ENCODE measurements at regions not wholly inside any gene's neighbourhood (a gene's known extent, or its start where the extent isn't known, plus 50 kb on each side); places are given as distances from the start of the nearest gene placed in this dataset.

DNA sequence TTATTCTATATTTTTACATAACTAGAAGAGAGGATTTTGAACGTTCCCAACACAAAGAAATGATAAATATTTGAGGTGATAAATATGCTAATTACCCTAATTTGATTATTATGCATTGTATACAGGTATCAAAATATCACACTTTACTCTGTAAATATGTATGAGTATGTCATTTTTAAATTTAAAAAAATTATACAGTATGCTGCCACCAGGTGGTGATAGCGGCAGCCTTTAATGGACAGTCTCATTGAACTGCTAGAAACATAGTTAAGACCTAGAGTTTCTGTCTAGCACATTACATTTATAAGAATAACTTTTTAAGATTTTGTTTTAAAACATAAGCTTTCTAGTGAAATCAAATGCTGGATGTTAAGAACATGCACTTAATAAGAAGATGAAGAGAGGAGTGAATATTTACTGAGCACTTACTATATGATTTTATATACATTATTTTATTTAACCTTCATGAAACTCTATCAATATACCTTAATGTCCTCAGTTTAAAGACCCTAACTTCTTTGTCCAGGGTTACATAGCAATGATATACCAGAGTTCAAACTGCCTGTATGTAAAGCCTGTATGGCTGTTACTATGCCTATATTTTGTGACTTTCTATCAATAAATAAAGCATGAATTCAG lies 207.1 kb downstream of the NUF2 start:
- no TSS peak for BruUV-seq (replicated peaks)
- DNase-seq (ENCODE audit: low read depth, low spot score) (peak; percentile 10), ATAC-seq (no peak; the same call in 1 of the 2 replicates)
- in situ Hi-C loops (cut with HindIII; ENCODE audit: low pct_unique_long_range_greater_than_20kb, low sequenced_read_pairs) (no loop called here), intact Hi-C loops (cut with micrococcal nuclease; ENCODE audit: unreplicated experiment) (loop anchor here (5.0 kb wide), 3 partner anchors 117 to 1258 kb away; no protein-coding TSS in a partner anchor)
- Histone ChIP-seq H3K27ac (ENCODE audit: low read length) (no peak overlapping the region), H3K27me3 (ENCODE audit: control insufficient read depth, insufficient read depth, low read length) (no peaks in the 10 kb centered on the region), H3K4me3 (ENCODE audit: low read depth in 2 of 2, low read length in 2 of 2) (no peak overlapping the region), H3K9me3 (ENCODE audit: control insufficient read depth, insufficient read depth, low read depth, low read length) (no peaks in the 10 kb centered on the region), H3K4me1 (ENCODE audit: control insufficient read depth, insufficient read depth, low read length) (no peaks in the 10 kb centered on the region), H3K36me3 (ENCODE audit: control insufficient read depth, insufficient read depth, low read length) (no peaks in the 10 kb centered on the region)
- ChIA-PET CTCF (no interaction called here), POLR2A (no interaction called here)
- no peak for TF ChIP-seq TCF7L2 (IDR thresholded peaks at IDR 0.05; ENCODE audit: low read depth, low read length)
- TF ChIP-seq, protein P1, sequence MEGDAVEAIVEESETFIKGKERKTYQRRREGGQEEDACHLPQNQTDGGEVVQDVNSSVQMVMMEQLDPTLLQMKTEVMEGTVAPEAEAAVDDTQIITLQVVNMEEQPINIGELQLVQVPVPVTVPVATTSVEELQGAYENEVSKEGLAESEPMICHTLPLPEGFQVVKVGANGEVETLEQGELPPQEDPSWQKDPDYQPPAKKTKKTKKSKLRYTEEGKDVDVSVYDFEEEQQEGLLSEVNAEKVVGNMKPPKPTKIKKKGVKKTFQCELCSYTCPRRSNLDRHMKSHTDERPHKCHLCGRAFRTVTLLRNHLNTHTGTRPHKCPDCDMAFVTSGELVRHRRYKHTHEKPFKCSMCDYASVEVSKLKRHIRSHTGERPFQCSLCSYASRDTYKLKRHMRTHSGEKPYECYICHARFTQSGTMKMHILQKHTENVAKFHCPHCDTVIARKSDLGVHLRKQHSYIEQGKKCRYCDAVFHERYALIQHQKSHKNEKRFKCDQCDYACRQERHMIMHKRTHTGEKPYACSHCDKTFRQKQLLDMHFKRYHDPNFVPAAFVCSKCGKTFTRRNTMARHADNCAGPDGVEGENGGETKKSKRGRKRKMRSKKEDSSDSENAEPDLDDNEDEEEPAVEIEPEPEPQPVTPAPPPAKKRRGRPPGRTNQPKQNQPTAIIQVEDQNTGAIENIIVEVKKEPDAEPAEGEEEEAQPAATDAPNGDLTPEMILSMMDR (IDR thresholded peaks at IDR 0.05): peak; percentile 65; the same call in 1 of the 2 replicates

DNA sequence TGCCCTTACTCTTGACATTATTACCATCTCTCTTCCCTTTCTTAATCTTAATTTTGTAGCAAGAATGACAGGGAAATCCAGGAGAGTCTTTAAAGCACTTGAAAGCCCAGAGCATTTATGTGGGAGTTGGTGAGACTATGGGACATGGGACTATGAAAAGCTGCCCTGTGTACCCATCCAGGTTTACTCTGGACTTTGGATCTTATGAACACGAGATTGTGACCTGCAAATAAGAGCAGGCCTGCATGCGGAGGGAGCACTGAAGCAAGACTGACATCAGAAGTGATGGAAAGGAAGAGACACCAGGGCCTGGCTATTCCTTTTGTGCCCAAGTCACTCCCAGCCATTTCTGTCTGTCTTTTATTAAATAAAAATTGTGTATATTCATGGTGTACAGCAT lies 209.6 kb downstream of the NUF2 start:
- Histone ChIP-seq H3K27me3 (ENCODE audit: control insufficient read depth, insufficient read depth, low read length) (no peaks in the 10 kb centered on the region), H3K36me3 (ENCODE audit: control insufficient read depth, insufficient read depth, low read length) (no peaks in the 10 kb centered on the region), H3K4me1 (ENCODE audit: control insufficient read depth, insufficient read depth, low read length) (no peaks in the 10 kb centered on the region), H3K4me3 (ENCODE audit: low read depth in 2 of 2, low read length in 2 of 2) (no peak overlapping the region), H3K27ac (ENCODE audit: low read length) (no peak overlapping the region), H3K9me3 (ENCODE audit: control insufficient read depth, insufficient read depth, low read depth, low read length) (no peaks in the 10 kb centered on the region)
- BruUV-seq (replicated peaks): no TSS peak
- DNase-seq (ENCODE audit: low read depth, low spot score): no peak
- intact Hi-C loops (cut with micrococcal nuclease; ENCODE audit: unreplicated experiment): loop anchor here (10.0 kb wide), 2 partner anchors 1083 to 1543 kb away; no protein-coding TSS in a partner anchor
- ChIA-PET CTCF (no interaction called here), POLR2A (no interaction called here)
- in situ Hi-C loops (cut with HindIII; ENCODE audit: low pct_unique_long_range_greater_than_20kb, low sequenced_read_pairs): no loop called here
- no peak for ATAC-seq
- TF ChIP-seq, protein P1 (IDR thresholded peaks at IDR 0.05): no peak
- no peak for TF ChIP-seq SIN3A (IDR thresholded peaks at IDR 0.05; ENCODE audit: borderline replicate concordance, insufficient read depth, low read depth, low read length)
- TF ChIP-seq POLR2AphosphoS5 (IDR thresholded peaks at IDR 0.05; ENCODE audit: low read depth, low read length): no peak
- no peak for TF ChIP-seq TCF7L2 (IDR thresholded peaks at IDR 0.05; ENCODE audit: low read depth, low read length)
- TF ChIP-seq, protein P2, sequence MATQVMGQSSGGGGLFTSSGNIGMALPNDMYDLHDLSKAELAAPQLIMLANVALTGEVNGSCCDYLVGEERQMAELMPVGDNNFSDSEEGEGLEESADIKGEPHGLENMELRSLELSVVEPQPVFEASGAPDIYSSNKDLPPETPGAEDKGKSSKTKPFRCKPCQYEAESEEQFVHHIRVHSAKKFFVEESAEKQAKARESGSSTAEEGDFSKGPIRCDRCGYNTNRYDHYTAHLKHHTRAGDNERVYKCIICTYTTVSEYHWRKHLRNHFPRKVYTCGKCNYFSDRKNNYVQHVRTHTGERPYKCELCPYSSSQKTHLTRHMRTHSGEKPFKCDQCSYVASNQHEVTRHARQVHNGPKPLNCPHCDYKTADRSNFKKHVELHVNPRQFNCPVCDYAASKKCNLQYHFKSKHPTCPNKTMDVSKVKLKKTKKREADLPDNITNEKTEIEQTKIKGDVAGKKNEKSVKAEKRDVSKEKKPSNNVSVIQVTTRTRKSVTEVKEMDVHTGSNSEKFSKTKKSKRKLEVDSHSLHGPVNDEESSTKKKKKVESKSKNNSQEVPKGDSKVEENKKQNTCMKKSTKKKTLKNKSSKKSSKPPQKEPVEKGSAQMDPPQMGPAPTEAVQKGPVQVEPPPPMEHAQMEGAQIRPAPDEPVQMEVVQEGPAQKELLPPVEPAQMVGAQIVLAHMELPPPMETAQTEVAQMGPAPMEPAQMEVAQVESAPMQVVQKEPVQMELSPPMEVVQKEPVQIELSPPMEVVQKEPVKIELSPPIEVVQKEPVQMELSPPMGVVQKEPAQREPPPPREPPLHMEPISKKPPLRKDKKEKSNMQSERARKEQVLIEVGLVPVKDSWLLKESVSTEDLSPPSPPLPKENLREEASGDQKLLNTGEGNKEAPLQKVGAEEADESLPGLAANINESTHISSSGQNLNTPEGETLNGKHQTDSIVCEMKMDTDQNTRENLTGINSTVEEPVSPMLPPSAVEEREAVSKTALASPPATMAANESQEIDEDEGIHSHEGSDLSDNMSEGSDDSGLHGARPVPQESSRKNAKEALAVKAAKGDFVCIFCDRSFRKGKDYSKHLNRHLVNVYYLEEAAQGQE (IDR thresholded peaks at IDR 0.05; ENCODE audit: insufficient read depth in 1 of 2, low read depth in 2 of 2, low read length in 1 of 2): no peak
